ENCODE measurements at regions not wholly inside any gene's neighbourhood (a gene's known extent, or its start where the extent isn't known, plus 50 kb on each side); places are given as distances from the start of the nearest gene placed in this dataset.

DNA sequence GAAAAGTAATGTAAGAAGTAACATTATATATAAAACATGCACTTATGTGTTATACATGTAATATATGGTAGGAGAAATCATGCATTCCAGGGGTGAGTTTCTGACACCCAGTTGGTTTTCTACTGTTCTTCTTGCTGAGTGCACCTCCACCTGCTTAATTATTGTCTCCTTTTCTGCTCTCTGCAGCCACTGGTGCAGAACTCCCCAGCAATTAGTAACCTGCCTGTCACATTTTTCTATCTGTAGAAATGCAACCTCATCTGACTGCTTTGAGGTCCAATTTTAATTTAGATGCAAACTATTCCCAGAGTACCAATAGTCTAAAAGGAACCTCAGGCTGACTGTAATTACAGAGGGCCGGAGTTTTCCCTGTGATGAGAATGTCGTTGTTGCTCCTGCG, 842.1 kb downstream of the AACS start:
- Histone ChIP-seq H3K4me1 (replicated peaks in 1 of 4; ENCODE audit: control insufficient read depth in 3 of 4, insufficient read depth in 4 of 4, low read length in 3 of 4) (no peaks in the 10 kb centered on the region), H3K4me3 (ENCODE audit: extremely low read depth in 1 of 4, insufficient read depth in 2 of 4, low read depth in 3 of 4, low read length in 4 of 4) (no peak overlapping the region), H4K8ac (ENCODE audit: extremely low read depth, insufficient read depth, low read length) (no peak overlapping the region), H4K5ac (ENCODE audit: insufficient read length, low read depth, low read length) (no peak overlapping the region), H3K4me2 (ENCODE audit: insufficient read depth in 1 of 2, low read depth in 2 of 2, low read length in 2 of 2) (no peak overlapping the region), H2BK20ac (ENCODE audit: low read length) (no peak overlapping the region), H2BK5ac (ENCODE audit: low read depth, low read length) (no peak overlapping the region), H2BK15ac (ENCODE audit: low read length) (no peak overlapping the region), H3K36me3 (ENCODE audit: control insufficient read depth in 2 of 4, insufficient read depth in 4 of 4, low read length in 3 of 4) (no peaks in the 10 kb centered on the region), H2BK120ac (replicated peaks; ENCODE audit: low read depth, low read length) (no peak overlapping the region), H4K91ac (replicated peaks; ENCODE audit: insufficient read length, low read length) (no peak overlapping the region), H3K14ac (ENCODE audit: insufficient read length) (no peak overlapping the region), H3K79me2 (ENCODE audit: control insufficient read depth in 1 of 2, insufficient read depth in 2 of 2, low read length in 2 of 2) (no peaks in the 10 kb centered on the region), H3K23ac (ENCODE audit: insufficient read length) (no peak overlapping the region), H3K27me3 (replicated peaks in 1 of 4; ENCODE audit: control insufficient read depth in 3 of 4, extremely low read depth in 1 of 4, insufficient read depth in 3 of 4, low read length in 3 of 4) (no peaks in the 10 kb centered on the region), H3K18ac (ENCODE audit: extremely low read depth, low read length) (no peak overlapping the region), H2AFZ (ENCODE audit: low read length) (no peak overlapping the region), H2BK12ac (ENCODE audit: low read depth, low read length) (no peak overlapping the region), H3K4ac (replicated peaks; ENCODE audit: insufficient read length, low read depth, low read length) (no peak overlapping the region), H3K56ac (replicated peaks; ENCODE audit: insufficient read length, low read depth, low read length) (no peak overlapping the region), H3K9me3 (ENCODE audit: insufficient read depth in 2 of 2, low read depth in 1 of 2, low read length in 1 of 2) (peaks cover 3 to 9% of the 10 kb centered on the region in 2 experiments; a peak in 2 of 4 replicates), H3K23me2 (ENCODE audit: low read depth, low read length) (no peaks in the 10 kb centered on the region), H2AK5ac (ENCODE audit: low read depth, low read length) (no peak overlapping the region), H3K79me1 (ENCODE audit: low read depth, low read length) (no peaks in the 10 kb centered on the region), H3K9ac (replicated peaks in 1 of 4; ENCODE audit: extremely low read depth in 1 of 4, low read depth in 3 of 4, low read length in 3 of 4) (no peak overlapping the region), H3K27ac (ENCODE audit: low read depth, low read length) (no peak overlapping the region), H4K20me1 (replicated peaks in 1 of 2; ENCODE audit: control insufficient read depth in 1 of 2, insufficient read depth in 2 of 2, low read length in 2 of 2) (no peaks in the 10 kb centered on the region)
- TF ChIP-seq SUZ12 (IDR thresholded peaks at IDR 0.05; ENCODE audit: low read length) = no peak
- no peak for TF ChIP-seq ZNF274 (IDR thresholded peaks at IDR 0.05; ENCODE audit: borderline replicate concordance, extremely low read depth, low read length)
- ChIA-PET POLR2A (ENCODE audit: partially characterized antibody) (no interaction called here), CTCF (ENCODE audit: partially characterized antibody) (no interaction called here)
- no peak for DNase-seq (ENCODE audit: low read depth in 1 of 2, low spot score in 2 of 2)
- WGBS, 2 experiments (ENCODE audit: extremely low coverage in 1 of 2, insufficient coverage in 1 of 2, insufficient read length in 1 of 2, insufficient replicate concordance in 2 of 2, low coverage in 1 of 2, low lambda C conversion rate in 2 of 2, missing lambda C conversion rate in 1 of 2) = 88% methylated on average over 3 of the region's 3 CpGs; no CpG with 5 or more reads in 1 of the 2 experiments
- no peak for FAIRE-seq
